ENCODE measurements at regions not wholly inside any gene's neighbourhood (a gene's known extent, or its start where the extent isn't known, plus 50 kb on each side); places are given as distances from the start of the nearest gene placed in this dataset.

- no peaks in the 10 kb centered on the region for H3K4me1 ChIP-seq (ENCODE audit: control insufficient read depth in 1 of 2, insufficient read depth in 2 of 2, low read length in 2 of 2)
- H3K27me3 ChIP-seq (ENCODE audit: control insufficient read depth in 1 of 2, insufficient read depth in 2 of 2, low read length in 2 of 2), result peaks cover 0 to 7% of the 10 kb centered on the region in 2 donors
- no peaks in the 10 kb centered on the region for H3K36me3 ChIP-seq (ENCODE audit: control insufficient read depth in 1 of 2, insufficient read depth in 2 of 2, low read length in 2 of 2)
- no peaks in the 10 kb centered on the region for H3K9me3 ChIP-seq (ENCODE audit: control insufficient read depth in 1 of 2, low read length in 2 of 2)
- no peak overlapping the region for H3K4me3 ChIP-seq (ENCODE audit: low read depth in 1 of 2, low read length in 2 of 2)
- H3K9ac ChIP-seq (ENCODE audit: low read depth in 1 of 2, low read length in 2 of 2), result no peak overlapping the region
- H3K27ac ChIP-seq (ENCODE audit: low read depth, low read length), result no peak overlapping the region
Measured at GRCh38 chr20:63091901-63092659, 85.3 kb upstream of the BHLHE23 start.

- Histone ChIP-seq H3K27ac (ENCODE audit: low read depth, low read length) (no peak overlapping the region), H3K9ac (ENCODE audit: low read depth in 1 of 2, low read length in 2 of 2) (no peak overlapping the region), H3K9me3 (ENCODE audit: control insufficient read depth in 1 of 2, low read length in 2 of 2) (no peaks in the 10 kb centered on the region), H3K4me3 (ENCODE audit: low read depth in 1 of 2, low read length in 2 of 2) (no peak overlapping the region), H3K36me3 (ENCODE audit: control insufficient read depth in 1 of 2, insufficient read depth in 2 of 2, low read length in 2 of 2) (no peaks in the 10 kb centered on the region), H3K27me3 (ENCODE audit: control insufficient read depth in 1 of 2, insufficient read depth in 2 of 2, low read length in 2 of 2) (peaks cover 0 to 4% of the 10 kb centered on the region in 2 donors), H3K4me1 (ENCODE audit: control insufficient read depth in 1 of 2, insufficient read depth in 2 of 2, low read length in 2 of 2) (no peaks in the 10 kb centered on the region)
Measured at GRCh38 chr20:63090682-63091571, 84.2 kb upstream of the BHLHE23 start.

- no peaks in the 10 kb centered on the region for H3K9me3 ChIP-seq (ENCODE audit: control insufficient read depth in 1 of 2, low read length in 2 of 2)
- no peak overlapping the region for H3K4me3 ChIP-seq (ENCODE audit: low read depth in 1 of 2, low read length in 2 of 2)
- H3K9ac ChIP-seq (ENCODE audit: low read depth in 1 of 2, low read length in 2 of 2), result no peak overlapping the region
- no peak overlapping the region for H3K27ac ChIP-seq (ENCODE audit: low read depth, low read length)
- no peaks in the 10 kb centered on the region for H3K36me3 ChIP-seq (ENCODE audit: control insufficient read depth in 1 of 2, insufficient read depth in 2 of 2, low read length in 2 of 2)
- H3K27me3 ChIP-seq (ENCODE audit: control insufficient read depth in 1 of 2, insufficient read depth in 2 of 2, low read length in 2 of 2), result peaks cover 0 to 4% of the 10 kb centered on the region in 2 donors
- H3K4me1 ChIP-seq (ENCODE audit: control insufficient read depth in 1 of 2, insufficient read depth in 2 of 2, low read length in 2 of 2), result no peaks in the 10 kb centered on the region
Measured at GRCh38 chr20:63090052-63090451, 83.3 kb upstream of the BHLHE23 start.

GRCh38 chr20:63089051-63089907 is 82.5 kb upstream of the BHLHE23 start:
- no peaks in the 10 kb centered on the region for H3K9me3 ChIP-seq (ENCODE audit: control insufficient read depth in 1 of 2, low read length in 2 of 2)
- no peak overlapping the region for H3K27ac ChIP-seq (ENCODE audit: low read depth, low read length)
- no peak overlapping the region for H3K4me3 ChIP-seq (ENCODE audit: low read depth in 1 of 2, low read length in 2 of 2)
- H3K9ac ChIP-seq (ENCODE audit: low read depth in 1 of 2, low read length in 2 of 2), result no peak overlapping the region
- no peaks in the 10 kb centered on the region for H3K36me3 ChIP-seq (ENCODE audit: control insufficient read depth in 1 of 2, insufficient read depth in 2 of 2, low read length in 2 of 2)
- H3K27me3 ChIP-seq (ENCODE audit: control insufficient read depth in 1 of 2, insufficient read depth in 2 of 2, low read length in 2 of 2), result peaks cover 0 to 4% of the 10 kb centered on the region in 2 donors
- no peaks in the 10 kb centered on the region for H3K4me1 ChIP-seq (ENCODE audit: control insufficient read depth in 1 of 2, insufficient read depth in 2 of 2, low read length in 2 of 2)

- H3K9me3 ChIP-seq (ENCODE audit: control insufficient read depth in 1 of 2, low read length in 2 of 2), result no peaks in the 10 kb centered on the region
- peaks cover 0 to 4% of the 10 kb centered on the region in 2 donors for H3K27me3 ChIP-seq (ENCODE audit: control insufficient read depth in 1 of 2, insufficient read depth in 2 of 2, low read length in 2 of 2)
- H3K4me3 ChIP-seq (ENCODE audit: low read depth in 1 of 2, low read length in 2 of 2), result no peak overlapping the region
Measured at GRCh38 chr20:63087872-63088680, 81.3 kb upstream of the BHLHE23 start.

GRCh38 chr20:63087236-63087871 is 80.6 kb upstream of the BHLHE23 start:
- Histone ChIP-seq H3K36me3 (ENCODE audit: control insufficient read depth in 1 of 2, insufficient read depth in 2 of 2, low read length in 2 of 2) (no peaks in the 10 kb centered on the region), H3K4me1 (ENCODE audit: control insufficient read depth in 1 of 2, insufficient read depth in 2 of 2, low read length in 2 of 2) (no peaks in the 10 kb centered on the region), H3K9me3 (ENCODE audit: control insufficient read depth in 1 of 2, low read length in 2 of 2) (no peaks in the 10 kb centered on the region), H3K27me3 (ENCODE audit: control insufficient read depth in 1 of 2, insufficient read depth in 2 of 2, low read length in 2 of 2) (peaks cover 0 to 1% of the 10 kb centered on the region in 2 donors), H3K9ac (ENCODE audit: low read depth in 1 of 2, low read length in 2 of 2) (no peak overlapping the region), H3K4me3 (ENCODE audit: low read depth in 1 of 2, low read length in 2 of 2) (no peak overlapping the region), H3K27ac (ENCODE audit: low read depth, low read length) (no peak overlapping the region)

More at GRCh38 chr20:63087872-63088680, 81.3 kb upstream of the BHLHE23 start:
- H3K36me3 ChIP-seq (ENCODE audit: control insufficient read depth in 1 of 2, insufficient read depth in 2 of 2, low read length in 2 of 2), result no peaks in the 10 kb centered on the region
- H3K27ac ChIP-seq (ENCODE audit: low read depth, low read length), result no peak overlapping the region
- H3K4me1 ChIP-seq (ENCODE audit: control insufficient read depth in 1 of 2, insufficient read depth in 2 of 2, low read length in 2 of 2), result no peaks in the 10 kb centered on the region
- no peak overlapping the region for H3K9ac ChIP-seq (ENCODE audit: low read depth in 1 of 2, low read length in 2 of 2)

GRCh38 chr20:63086421-63087235 is 79.9 kb upstream of the BHLHE23 start:
- no peak overlapping the region for H3K9ac ChIP-seq (ENCODE audit: low read depth in 1 of 2, low read length in 2 of 2)
- H3K36me3 ChIP-seq (ENCODE audit: control insufficient read depth in 1 of 2, insufficient read depth in 2 of 2, low read length in 2 of 2), result no peaks in the 10 kb centered on the region
- no peaks in the 10 kb centered on the region for H3K4me1 ChIP-seq (ENCODE audit: control insufficient read depth in 1 of 2, insufficient read depth in 2 of 2, low read length in 2 of 2)
- no peak overlapping the region for H3K4me3 ChIP-seq (ENCODE audit: low read depth in 1 of 2, low read length in 2 of 2)
- peaks cover 0 to 3% of the 10 kb centered on the region in 2 donors for H3K27me3 ChIP-seq (ENCODE audit: control insufficient read depth in 1 of 2, insufficient read depth in 2 of 2, low read length in 2 of 2)
- H3K27ac ChIP-seq (ENCODE audit: low read depth, low read length), result no peak overlapping the region
- no peaks in the 10 kb centered on the region for H3K9me3 ChIP-seq (ENCODE audit: control insufficient read depth in 1 of 2, low read length in 2 of 2)

- Histone ChIP-seq H3K27me3 (ENCODE audit: control insufficient read depth in 1 of 2, insufficient read depth in 2 of 2, low read length in 2 of 2) (peaks cover 0 to 4% of the 10 kb centered on the region in 2 donors), H3K27ac (ENCODE audit: low read depth, low read length) (no peak overlapping the region), H3K4me3 (ENCODE audit: low read depth in 1 of 2, low read length in 2 of 2) (no peak overlapping the region), H3K4me1 (ENCODE audit: control insufficient read depth in 1 of 2, insufficient read depth in 2 of 2, low read length in 2 of 2) (no peaks in the 10 kb centered on the region), H3K9ac (ENCODE audit: low read depth in 1 of 2, low read length in 2 of 2) (no peak overlapping the region), H3K9me3 (ENCODE audit: control insufficient read depth in 1 of 2, low read length in 2 of 2) (no peaks in the 10 kb centered on the region), H3K36me3 (ENCODE audit: control insufficient read depth in 1 of 2, insufficient read depth in 2 of 2, low read length in 2 of 2) (no peaks in the 10 kb centered on the region)
Measured at GRCh38 chr20:63085151-63085861, 78.5 kb upstream of the BHLHE23 start.

All from duodenal mucosa (tissue), 2 donors.